DND-41 (cell line): ENCODE measurements at regions not wholly inside any gene's neighbourhood (a gene's known extent, or its start where the extent isn't known, plus 50 kb on each side); places are given as distances from the start of the nearest gene placed in this dataset.

Experiments used
- EZH2 ChIP-seq: IDR thresholded peaks from 3 replicates; pipeline ENCODE4 v1.6.1; 2012; ENCODE audit warnings: borderline replicate concordance, low read depth, mild to moderate bottlenecking, moderate library complexity, low read length, inconsistent platforms; ENCODE audit not compliant: severe bottlenecking
- TF ChIP-seq, protein P1 (sequence below): IDR thresholded peaks from 2 replicates; pipeline ENCODE4 v1.5.1; 2012; ENCODE audit warnings: borderline replicate concordance, low read length, moderate library complexity, mild to moderate bottlenecking; ENCODE audit not compliant: poor library complexity, severe bottlenecking; ENCODE audit errors: extremely low read depth

DNA sequence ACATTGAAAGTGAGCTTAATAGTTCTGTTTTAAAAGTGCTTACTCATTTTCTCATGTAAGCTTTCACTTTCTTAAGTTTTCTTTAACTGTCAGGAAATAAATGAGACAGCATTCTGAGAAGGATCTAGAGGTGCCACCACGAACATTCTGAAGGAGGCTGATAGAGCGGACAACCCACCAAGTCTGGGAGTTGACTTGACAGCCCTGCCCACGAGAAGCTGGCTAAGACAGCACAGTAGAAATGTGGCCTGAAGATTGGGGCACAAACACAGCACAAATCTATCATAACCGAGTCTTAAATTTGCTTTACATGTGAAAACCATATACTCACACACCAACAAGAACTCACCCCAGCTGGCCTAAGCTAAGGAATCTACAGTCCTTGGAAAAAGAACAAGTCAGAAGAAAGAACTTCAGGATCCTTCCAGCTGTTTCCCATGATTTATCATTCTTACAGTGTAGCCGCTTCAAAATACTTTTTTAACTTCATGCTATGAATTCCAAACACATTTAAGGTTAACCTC is 144.2 kb upstream of the TNFAIP3 start:
- TF ChIP-seq, protein P1, sequence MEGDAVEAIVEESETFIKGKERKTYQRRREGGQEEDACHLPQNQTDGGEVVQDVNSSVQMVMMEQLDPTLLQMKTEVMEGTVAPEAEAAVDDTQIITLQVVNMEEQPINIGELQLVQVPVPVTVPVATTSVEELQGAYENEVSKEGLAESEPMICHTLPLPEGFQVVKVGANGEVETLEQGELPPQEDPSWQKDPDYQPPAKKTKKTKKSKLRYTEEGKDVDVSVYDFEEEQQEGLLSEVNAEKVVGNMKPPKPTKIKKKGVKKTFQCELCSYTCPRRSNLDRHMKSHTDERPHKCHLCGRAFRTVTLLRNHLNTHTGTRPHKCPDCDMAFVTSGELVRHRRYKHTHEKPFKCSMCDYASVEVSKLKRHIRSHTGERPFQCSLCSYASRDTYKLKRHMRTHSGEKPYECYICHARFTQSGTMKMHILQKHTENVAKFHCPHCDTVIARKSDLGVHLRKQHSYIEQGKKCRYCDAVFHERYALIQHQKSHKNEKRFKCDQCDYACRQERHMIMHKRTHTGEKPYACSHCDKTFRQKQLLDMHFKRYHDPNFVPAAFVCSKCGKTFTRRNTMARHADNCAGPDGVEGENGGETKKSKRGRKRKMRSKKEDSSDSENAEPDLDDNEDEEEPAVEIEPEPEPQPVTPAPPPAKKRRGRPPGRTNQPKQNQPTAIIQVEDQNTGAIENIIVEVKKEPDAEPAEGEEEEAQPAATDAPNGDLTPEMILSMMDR: no peak
- no peak for TF ChIP-seq EZH2
